ENCODE measurements at regions not wholly inside any gene's neighbourhood (a gene's known extent, or its start where the extent isn't known, plus 50 kb on each side); places are given as distances from the start of the nearest gene placed in this dataset.

- TF ChIP-seq GATA1 (IDR thresholded peaks at IDR 0.05; ENCODE audit: low read depth, low read length) = no peak
- no peak for TF ChIP-seq POLR2A (IDR thresholded peaks at IDR 0.05; ENCODE audit: low read length)
- peak in 1 of 2 experiments; percentile 77 for DNase-seq
Observed at GRCh38 chr20:23151885-23152284, 65.8 kb upstream of the CD93 start.

GRCh38 chr20:23151008-23151703, 65.0 kb upstream of the CD93 start:
- DNase-seq = no peak
- TF ChIP-seq GATA1 (IDR thresholded peaks at IDR 0.05; ENCODE audit: low read depth, low read length) (no peak), POLR2A (IDR thresholded peaks at IDR 0.05; ENCODE audit: low read length) (no peak)

GRCh38 chr20:23150304-23151007, 64.3 kb upstream of the CD93 start:
- no peak for DNase-seq
- TF ChIP-seq GATA1 (IDR thresholded peaks at IDR 0.05; ENCODE audit: low read depth, low read length) (no peak), POLR2A (IDR thresholded peaks at IDR 0.05; ENCODE audit: low read length) (no peak)

- TF ChIP-seq GATA1 (IDR thresholded peaks at IDR 0.05; ENCODE audit: low read depth, low read length) (no peak), POLR2A (IDR thresholded peaks at IDR 0.05; ENCODE audit: low read length) (no peak)
- DNase-seq = peak in 1 of 2 experiments; percentile 37
Observed at GRCh38 chr20:23149623-23150279, 63.6 kb upstream of the CD93 start.

GRCh38 chr20:23148731-23149570, 62.8 kb upstream of the CD93 start:
- no peak for TF ChIP-seq GATA1 (IDR thresholded peaks at IDR 0.05; ENCODE audit: low read depth, low read length)
- TF ChIP-seq POLR2A (IDR thresholded peaks at IDR 0.05; ENCODE audit: low read length) = no peak
- DNase-seq = no peak

GRCh38 chr20:23147964-23148730, 62.0 kb upstream of the CD93 start:
- TF ChIP-seq POLR2A (IDR thresholded peaks at IDR 0.05; ENCODE audit: low read length) (no peak), GATA1 (IDR thresholded peaks at IDR 0.05; ENCODE audit: low read depth, low read length) (no peak)
- peak; percentile 81 to 92 for DNase-seq

- no peak for DNase-seq
- TF ChIP-seq POLR2A (IDR thresholded peaks at IDR 0.05; ENCODE audit: low read length) (no peak), GATA1 (IDR thresholded peaks at IDR 0.05; ENCODE audit: low read depth, low read length) (no peak)
Observed at GRCh38 chr20:23147647-23147963, 61.5 kb upstream of the CD93 start.

GRCh38 chr20:23146857-23147637, 60.9 kb upstream of the CD93 start:
- DNase-seq = peak; percentile 25 to 59
- TF ChIP-seq GATA1 (IDR thresholded peaks at IDR 0.05; ENCODE audit: low read depth, low read length) (no peak), POLR2A (IDR thresholded peaks at IDR 0.05; ENCODE audit: low read length) (no peak)

- peak; percentile 51 to 74 for DNase-seq
- TF ChIP-seq POLR2A (IDR thresholded peaks at IDR 0.05; ENCODE audit: low read length) = no peak
Observed at GRCh38 chr20:23146181-23146580, 60.1 kb upstream of the CD93 start.

GRCh38 chr20:23145281-23145700, 59.2 kb upstream of the CD93 start:
- peak in 1 of 2 experiments; percentile 45 for DNase-seq
- TF ChIP-seq POLR2A (IDR thresholded peaks at IDR 0.05; ENCODE audit: low read length) = no peak
- TF ChIP-seq GATA1 (IDR thresholded peaks at IDR 0.05; ENCODE audit: low read depth, low read length) = no peak

- no peak for TF ChIP-seq POLR2A (IDR thresholded peaks at IDR 0.05; ENCODE audit: low read length)
- TF ChIP-seq GATA1 (IDR thresholded peaks at IDR 0.05; ENCODE audit: low read depth, low read length) = no peak
- DNase-seq = no peak
Observed at GRCh38 chr20:23144856-23145255, 58.7 kb upstream of the CD93 start.

GRCh38 chr20:23143986-23144690, 58.0 kb upstream of the CD93 start:
- no peak for TF ChIP-seq POLR2A (IDR thresholded peaks at IDR 0.05; ENCODE audit: low read length)
- TF ChIP-seq GATA1 (IDR thresholded peaks at IDR 0.05; ENCODE audit: low read depth, low read length) = no peak
- no peak for DNase-seq
